Ecto neural progenitor cell (in vitro differentiated cells): ENCODE measurements at regions not wholly inside any gene's neighbourhood (a gene's known extent, or its start where the extent isn't known, plus 50 kb on each side); places are given as distances from the start of the nearest gene placed in this dataset.

ENCODE experiments used
- DNase-seq: peaks from one replicate; pipeline ENCODE4 v3.0.0-alpha.2; 2018; ENCODE audit warnings: low spot score

DNA sequence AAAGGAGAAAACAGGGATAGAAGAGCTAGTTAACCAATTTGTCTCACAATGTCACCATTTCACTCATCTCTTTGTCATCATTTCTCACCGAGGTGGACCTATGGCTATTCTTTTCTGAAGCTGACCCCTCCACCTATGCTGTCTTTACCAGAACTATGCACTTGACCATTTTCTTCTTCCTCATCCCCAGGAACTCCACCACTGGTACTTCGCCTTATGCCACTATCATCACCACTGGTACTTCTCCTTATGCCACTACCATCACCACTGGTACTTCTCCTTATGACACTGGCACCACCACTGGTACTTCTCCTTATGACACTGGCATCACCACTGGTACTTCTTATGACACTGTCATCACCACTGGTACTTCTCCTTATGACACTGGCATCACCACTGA is 745.8 kb upstream of the CHAC2 start:
- no peak for DNase-seq

DNA sequence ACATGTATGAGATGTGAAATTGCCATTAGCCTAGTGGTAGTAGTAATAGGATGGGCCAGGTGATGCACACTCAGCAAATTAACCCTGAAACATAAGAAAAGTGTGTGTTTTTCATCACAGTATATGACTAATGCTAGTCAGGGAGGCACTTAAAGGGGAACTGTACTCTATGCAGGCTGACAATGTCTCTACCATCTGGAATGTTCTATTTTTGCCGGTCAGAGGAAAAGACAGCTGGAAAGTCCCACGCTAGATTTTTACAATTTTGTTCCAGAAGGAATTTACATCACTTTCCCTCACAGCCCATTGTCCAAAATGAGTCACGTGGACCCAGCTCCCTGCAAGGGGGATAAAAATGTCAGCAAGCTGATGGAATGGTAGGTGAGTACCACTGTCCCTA is 746.3 kb upstream of the CHAC2 start:
- no peak for DNase-seq

DNA sequence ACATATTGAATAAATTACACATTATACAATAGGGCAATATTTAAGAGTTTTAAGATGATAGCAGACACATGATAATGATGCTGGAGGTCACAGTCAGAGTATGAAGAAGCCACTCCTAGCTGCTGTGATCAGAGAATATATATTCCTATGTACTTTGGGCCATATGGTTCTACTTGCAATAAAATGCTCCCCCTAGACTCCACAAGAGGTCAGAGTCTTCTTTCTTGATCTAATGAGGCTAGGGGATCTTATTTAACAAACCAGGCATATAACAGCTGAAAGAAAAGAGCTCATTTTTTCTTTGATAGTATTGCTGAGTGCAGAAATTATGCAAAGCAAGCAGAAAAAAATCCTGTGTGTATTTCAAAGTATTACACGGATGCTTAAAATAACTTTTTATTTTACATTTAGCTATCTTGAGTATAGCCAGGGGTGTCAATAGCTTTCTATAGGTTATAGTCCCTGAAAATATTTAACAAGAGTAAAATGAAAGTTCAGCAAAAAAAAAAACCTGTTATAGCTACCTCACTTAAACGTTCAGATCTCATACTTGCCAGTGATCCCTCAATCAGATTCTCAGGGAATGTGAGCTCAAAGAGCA is 748.7 kb upstream of the CHAC2 start:
- DNase-seq: no peak

DNA sequence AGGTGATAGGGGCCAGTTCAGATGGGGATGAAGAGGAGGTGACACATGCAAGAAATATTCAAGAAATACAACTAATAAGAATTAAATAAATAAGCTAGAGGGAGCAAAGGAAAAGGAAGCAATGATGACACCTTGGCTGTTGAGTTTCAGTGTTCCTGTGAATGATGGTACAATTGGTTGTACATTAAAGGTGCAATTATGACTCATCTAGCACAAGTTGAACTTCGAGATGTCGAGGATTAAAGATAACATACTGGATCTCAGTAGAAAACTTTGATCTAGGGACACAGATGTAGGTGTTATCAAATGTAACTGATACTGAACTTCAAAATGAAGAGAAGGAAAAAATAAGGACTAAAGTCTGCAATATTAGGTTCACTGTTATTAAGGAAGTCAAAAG is 760.6 kb upstream of the CHAC2 start:
- no peak for DNase-seq

DNA sequence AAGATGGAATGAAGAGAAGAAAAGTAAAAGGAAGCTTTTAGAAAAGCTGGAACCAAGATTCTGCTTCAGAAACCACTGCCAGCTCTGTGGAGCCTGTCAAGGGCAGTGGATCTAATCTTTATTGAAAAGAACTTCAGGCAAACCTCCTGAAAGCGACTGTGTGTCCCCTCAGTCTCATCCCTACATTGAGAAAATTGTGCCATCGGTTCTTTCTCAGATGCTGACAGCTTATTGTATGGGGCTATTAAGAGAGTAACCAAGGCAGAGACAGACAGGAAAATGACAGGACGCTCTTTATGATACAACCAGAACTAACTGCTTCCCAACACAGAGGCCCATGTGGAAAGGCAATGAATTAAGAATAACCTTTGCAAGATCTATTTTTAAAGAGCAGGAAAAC is 763.2 kb upstream of the CHAC2 start:
- DNase-seq: no peak

DNA sequence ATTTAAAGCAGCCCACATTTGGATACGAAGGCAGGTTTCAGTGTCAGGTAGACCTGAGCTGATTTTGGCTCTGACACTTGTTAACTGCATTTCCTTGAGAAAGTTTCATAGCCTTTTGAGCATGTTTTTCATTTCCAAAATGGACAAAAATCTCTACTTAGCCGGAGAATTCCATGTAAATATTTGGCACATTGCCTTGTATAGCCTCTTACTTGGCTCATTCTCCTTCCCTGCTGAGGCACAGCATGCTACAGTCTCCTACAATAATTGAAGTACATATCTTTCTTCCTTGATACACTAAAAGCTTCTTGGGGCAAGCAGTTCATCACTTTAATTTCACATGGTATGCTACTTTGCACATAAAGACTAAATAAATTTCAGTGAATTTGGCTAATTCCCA is 772.2 kb upstream of the CHAC2 start:
- DNase-seq: no peak

DNA sequence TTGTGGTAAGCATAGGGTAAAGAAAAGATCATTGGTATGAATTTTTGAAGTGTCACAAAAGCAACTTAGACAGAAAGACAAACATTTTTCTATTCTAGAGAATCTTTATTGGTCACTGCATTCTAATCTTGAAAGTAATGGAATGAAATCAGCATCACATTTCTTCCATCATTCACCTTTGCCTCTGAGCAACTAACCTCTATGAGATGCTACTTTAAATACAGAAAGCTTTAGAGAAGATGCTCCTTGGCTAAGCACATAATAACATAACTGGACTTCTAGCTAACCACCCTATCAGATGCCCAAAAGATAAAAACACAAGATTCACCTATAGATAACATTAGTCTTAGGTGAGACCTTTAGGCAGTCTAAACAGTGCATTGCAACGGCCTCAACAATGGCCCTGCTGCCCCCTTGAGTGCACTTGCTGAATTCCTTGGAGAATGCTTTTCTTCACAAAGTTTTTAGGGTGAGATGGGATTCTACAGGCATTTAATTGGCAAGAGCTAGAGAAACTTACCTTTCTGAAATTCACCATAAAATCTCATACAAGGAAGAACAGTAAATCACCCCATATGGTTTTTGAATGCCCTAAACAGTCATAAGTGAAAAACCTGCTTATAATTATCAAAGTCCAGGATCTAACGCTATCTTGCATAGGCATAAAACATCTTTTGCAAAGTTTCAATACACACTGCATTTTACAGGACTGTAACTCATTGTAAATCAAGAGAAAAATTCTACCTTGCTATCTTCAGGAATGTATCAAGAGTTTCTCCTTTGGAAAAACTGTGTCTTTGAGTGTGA is 791.3 kb upstream of the CHAC2 start:
- no peak for DNase-seq

DNA sequence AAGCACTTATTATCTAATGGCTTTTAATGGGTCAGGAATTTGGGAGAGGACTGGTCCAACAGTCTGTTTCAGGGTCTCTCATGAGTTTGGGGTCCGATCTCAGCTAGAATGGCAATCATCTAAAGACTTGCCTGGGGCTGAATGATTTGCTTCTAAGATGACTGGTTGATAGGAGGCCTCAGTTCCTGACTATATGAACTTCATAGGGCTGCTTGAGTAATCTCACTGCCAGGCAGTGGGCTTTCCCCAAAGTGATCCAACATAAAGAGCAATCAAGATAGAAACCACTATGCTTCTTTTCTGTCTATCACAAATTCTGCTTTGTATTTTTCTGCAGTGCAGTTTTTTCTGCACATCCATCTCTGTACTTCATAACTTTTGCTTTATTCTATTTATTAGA is 793.5 kb upstream of the CHAC2 start:
- no peak for DNase-seq

DNA sequence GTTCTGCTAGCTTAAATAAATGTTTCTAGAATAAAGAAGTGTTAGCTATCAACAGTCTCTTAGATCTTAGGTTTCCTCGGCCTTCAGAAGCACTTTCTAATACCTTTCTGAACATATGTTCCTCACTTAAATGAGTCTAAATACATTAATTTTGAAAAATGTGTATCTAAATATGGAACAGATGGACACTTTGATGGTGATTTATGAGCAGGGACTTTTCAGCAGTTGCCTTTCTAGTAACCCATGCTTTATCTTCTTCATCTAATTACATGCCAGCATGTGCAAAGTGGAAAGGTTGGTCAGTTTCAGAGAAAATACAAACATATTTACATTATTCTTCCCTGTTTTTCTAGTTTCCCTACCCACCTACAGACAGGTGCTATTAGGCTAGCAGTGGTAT is 797.0 kb upstream of the CHAC2 start:
- no peak for DNase-seq

DNA sequence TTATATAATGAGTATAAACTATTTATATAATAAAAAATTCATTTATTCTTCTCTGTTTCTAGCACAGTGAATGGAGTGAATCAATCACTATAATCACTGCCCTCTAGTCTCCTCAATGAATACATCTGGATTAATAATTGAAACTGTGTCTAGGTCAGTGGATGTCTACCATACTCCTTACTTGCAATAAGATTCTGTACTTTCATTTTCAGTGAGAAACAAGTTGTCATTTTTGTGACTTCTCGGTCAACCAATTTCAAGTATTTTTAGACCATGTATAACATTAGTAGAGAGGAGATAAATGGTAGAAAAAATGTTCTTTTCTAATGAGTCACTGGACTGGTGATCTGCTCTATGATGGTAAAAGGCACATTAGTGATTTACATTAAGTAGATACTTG is 799.6 kb upstream of the CHAC2 start:
- DNase-seq: no peak

DNA sequence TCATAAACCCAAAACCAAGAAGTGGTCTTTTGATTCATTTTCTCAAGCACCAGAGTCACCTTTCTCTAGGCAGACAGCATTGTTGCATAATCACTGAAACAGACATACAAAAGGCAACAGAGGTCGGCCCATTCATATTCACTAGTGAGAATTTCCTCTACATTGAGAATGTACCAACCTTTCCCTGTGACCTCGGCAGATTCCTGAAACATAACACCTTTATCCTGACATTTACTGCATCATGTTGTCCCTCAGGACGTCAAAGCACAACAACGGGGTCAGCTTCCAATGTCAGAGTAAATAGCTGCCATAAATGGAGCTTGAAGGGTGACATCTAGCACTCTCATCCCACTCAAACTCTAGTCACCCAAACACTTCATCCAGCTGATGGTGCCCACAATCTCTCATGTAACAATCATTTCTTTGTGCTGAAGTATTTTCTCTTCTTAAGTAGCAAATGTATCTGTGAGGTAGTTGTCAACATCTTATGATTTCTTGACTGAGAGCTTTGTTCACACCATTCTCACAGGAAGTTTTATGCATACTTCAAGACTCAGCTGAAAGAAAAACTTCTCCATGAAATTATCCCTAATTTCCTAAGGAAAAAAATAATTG is 802.6 kb upstream of the CHAC2 start:
- no peak for DNase-seq

DNA sequence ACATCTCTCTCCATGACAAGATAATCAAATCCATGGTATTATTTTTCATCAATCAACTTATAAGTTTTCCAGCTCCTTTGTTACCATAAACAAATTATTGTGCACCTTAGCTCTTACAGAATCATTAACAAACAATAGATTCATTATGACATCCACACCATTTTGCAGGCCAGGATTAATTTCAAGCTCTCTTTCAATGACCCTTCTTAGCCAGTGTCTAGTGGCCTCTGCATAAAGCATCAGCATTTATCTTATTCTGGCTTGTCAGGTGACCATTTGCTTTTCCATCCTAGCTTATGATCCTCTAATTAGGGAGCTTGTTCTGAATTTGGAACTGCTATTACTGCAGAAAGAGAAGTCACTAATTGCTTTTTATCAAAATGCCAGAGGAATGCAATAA is 806.2 kb upstream of the CHAC2 start:
- DNase-seq: no peak

DNA sequence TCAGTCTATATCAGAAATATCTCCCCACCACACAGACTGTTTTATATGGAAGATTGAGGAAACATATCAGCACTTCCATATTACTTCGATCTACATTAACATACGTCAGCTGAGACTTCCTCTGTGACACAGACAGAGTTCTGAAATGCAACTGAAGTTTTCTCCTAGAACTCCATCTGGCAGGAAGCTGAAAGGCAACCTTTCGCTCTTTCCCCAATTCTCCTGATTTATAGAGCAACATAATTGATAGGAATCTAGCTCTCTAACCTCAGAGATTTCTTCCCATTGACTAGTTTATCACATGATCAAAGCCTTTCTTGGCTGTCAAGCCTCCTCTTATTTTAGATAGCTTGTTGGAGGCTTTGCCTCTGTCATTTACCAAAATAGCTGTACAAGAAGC is 806.7 kb upstream of the CHAC2 start:
- DNase-seq: no peak

DNA sequence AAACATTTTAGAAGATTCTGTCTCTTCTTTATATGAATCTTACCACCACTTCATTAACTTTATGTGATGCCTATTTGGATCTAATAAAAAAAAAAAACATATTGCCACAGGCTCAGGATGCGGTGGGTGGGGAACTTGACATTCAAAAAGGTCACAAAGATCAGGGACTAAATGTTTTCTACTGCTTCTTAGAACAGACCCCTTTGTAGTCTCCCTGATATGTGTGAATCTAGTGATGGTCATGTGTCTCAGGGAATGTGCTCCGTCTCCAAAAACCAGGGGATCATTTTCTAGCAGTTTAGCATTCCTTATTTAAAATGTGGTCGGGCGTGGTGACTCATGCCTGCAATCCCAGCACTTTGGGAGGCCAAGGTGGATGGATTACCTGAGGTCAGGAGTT is 807.8 kb upstream of the CHAC2 start:
- no peak for DNase-seq

DNA sequence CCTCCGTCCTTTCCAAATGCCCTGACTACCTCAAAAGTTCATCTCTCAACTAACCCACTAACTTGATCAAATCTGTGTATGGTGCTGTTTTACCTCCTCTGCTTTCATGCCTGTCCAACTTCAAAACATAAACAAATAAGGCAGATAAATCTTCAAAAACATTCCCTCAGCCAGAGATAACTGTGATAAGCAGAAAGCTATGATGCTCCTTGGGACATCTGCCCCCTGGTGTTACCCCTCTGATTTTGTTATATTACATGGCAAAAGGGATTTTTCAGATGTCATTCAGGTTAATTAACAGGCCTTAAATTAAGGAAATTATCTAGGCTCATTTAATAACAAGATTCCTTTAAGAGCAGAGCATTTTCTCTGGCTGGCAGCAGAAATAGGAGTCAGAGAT is 810.8 kb upstream of the CHAC2 start:
- DNase-seq: no peak

DNA sequence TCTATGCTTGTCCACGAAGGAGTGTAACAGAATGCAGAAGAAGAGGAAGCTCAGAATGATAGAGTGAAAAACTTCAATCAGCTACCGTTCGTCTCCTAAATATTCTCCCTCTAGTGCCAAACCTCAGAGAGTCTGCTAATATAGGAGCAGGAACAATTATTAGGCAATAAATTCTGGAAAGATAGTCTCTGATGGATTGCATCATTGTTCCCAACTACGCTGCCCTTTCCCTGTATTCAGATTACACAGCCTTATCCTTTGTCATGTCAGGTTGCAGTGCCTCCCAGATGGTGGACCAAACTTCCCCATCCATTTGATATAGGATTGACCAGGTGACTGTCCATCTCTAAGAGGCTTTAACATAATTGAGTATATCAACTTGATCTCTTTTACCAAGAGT is 811.5 kb upstream of the CHAC2 start:
- DNase-seq: no peak

DNA sequence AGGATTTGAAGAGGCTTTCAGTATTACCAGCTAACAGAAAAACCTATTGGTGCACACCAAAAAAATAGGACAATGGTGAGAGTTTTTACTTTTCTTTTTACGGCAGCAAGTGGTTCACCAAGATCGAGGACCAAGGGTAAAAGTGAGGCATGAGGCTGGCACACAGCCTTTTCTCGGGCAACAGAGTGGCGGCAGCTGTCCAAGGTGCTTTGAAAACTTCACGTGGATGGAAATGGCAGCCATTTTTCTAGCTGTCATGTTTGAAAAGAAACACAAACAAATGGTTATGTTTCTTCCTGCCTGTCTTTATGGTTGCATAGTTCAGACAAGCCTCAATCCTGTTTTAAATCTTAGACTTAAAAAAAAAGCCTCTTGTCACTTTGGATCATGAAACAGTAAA is 812.5 kb upstream of the CHAC2 start:
- no peak for DNase-seq

DNA sequence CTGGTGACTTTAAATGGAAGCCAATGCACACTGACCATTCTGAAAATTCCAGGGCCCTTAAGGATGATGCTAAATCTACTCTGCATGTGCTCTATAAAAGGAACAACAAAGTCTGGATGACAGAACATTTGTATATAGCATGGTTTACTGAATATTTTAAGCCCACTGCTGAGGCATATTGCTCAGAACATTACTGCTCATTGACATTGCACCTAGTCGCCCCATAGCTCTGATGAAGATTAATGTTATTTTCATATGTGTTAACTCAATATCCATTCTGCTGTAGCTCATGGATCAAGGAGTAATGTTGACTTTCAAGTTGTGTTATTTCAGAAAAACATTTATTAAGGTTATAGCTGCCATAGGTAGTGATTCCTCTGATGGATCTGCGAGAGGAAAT is 827.5 kb upstream of the CHAC2 start:
- DNase-seq: no peak

DNA sequence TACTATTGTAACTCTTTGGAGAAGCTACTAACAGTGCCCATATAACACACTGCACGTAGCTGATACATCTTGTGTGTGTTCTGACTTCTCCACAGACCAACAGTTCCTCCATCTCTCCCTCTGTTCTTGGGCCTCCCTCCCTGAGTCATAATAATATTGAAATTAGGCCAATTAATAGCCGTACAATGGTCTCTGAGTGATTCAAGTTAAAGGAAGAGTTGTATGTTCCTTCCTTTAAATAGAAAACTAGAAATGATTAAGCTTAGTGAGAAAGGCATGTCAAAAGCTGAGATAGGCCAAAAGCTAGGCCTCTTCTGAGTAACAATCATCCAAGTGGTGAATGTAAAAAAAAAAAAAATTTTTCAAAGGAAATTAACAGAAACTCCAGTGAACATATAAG is 828.4 kb upstream of the CHAC2 start:
- no peak for DNase-seq

DNA sequence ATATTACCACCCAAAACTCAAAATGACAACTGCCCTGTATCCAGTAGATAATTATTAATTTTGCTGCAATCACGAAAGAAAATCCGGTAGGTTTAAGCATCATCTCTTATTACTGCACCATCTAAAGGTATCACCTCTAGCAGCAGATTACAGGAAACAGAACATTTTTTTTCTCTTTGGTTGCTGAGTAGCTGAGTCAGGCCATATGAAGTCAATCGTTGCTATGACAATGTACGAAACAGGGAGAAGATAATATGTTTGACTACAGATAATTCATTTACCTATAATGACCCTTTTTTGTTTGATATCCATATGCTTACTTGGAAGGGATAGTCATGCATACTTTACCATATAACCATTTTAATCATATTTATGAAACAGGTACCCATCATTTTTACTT is 831.6 kb upstream of the CHAC2 start:
- no peak for DNase-seq

DNA sequence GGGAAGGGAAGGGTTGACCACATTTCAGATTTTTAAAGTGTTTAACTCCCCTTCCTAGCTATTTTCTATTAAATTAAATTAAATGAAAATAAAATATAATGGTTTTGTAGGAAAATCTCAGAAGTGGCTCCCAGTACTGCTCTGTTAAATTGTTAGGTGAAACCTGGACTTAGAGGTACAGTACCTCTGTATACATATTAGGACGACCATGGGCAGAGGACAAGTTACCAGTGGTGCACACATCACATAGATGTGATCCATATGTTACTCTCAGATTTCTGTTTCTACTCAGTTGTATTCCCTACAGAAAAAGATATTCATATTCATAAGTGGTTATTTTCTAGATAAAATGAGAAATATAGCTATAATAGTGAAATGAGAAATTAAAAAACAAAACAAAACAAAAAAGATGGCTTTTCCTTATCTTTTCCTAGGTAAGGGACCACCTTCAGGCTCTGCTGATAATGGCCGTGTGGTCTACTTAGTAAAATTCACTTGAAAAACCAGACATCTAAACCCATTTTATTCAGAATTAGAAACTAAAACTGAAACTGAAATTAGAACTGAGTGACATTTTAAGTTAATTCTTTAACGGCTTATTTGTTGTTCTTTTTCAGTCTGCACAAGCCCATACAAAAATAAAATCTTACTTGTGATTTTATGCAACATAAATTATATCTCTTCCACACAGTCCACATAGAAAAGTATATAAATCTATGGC is 832.5 kb upstream of the CHAC2 start:
- no peak for DNase-seq

DNA sequence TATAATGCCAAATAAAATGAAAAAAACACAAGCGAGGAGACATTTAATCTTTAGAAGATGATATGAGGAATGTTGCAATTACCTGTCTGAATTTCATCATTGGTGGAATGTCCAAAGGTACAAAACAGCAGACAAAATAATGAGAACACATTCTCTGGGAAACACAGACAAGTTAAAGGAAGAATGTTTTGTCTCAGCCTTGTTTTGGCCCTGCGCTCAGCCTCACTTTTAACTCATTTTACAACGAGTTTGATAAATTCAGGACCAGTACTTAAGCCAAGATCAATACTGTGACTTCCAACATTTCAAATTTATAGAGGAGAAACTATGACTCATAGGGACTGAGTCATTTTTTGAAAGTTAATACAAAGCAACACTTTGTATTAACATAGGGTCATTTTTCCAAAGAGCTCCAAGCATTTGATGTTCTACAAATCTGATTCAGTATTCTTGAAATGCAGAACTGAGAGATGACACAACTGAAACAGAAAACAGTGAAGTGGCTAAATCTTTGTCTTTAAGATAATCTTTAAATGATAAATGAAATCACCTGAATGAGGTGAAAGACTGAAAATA is 833.2 kb upstream of the CHAC2 start:
- DNase-seq: no peak

DNA sequence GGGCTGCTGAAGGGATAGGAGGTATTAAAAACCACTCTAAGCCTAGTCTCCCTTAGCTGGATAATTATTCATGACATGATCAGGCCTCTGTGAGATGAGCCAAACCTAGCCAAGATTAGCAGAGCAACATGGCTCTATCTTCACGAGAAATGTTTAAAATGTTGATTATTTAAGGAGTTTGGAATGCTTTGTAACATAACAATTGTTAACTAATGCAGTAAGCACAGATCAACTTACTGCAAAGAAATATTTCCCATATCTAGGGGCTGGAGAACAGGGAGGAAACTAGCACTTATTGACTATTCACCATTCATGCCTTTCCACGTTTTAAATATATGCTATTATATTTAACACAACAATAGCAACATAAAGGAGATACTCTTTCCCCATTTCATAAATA is 833.7 kb upstream of the CHAC2 start:
- DNase-seq: no peak
